ENCODE measurements at regions not wholly inside any gene's neighbourhood (a gene's known extent, or its start where the extent isn't known, plus 50 kb on each side); places are given as distances from the start of the nearest gene placed in this dataset.

DNA sequence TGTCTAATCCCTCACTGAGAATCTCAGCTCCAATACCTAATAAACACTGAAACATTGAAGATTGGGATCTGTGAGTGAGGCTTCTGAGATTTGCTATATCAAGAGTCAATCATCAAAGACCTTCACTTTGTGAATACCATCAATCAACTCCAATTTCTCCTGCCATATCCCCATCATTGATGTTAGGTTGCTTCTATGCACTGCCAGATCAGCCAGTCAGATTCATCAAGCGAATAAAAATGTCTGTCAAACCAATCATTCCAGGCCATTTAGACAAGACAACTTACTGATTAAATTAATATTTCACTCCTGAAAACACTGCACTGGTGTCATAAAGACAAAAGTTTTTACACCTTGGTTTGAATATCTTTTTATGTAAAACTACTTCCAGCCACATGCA lies 1295.5 kb upstream of the LRRTM1 start:
- WGBS, 2 experiments (ENCODE audit: low coverage in 1 of 2, low lambda C conversion rate in 2 of 2, missing lambda C conversion rate in 2 of 2), result 0% methylated on average over 1 of the region's 1 CpG

DNA sequence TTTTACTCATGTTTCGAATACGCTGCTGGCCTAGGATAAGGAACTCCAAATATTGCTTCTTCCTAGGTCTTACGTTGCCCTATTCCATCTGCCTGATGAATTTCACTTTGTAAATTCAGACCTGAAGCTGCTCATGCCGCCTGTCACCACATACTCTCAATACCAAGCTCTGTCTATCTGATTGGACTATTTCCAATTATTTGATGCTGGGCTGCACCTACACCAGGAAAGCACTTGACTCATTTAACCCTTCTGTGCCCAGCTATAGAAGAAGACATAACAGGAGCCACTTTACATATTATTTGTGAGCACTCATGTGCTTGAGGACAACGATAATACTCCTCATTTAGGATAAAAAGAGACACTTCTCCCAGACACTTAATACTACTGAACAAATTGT lies 1293.9 kb upstream of the LRRTM1 start:
- H3K36me3 ChIP-seq (ENCODE audit: low read depth), result no peaks in the 10 kb centered on the region
- no peaks in the 10 kb centered on the region for H3K79me2 ChIP-seq (ENCODE audit: insufficient read depth)
- H3K4me2 ChIP-seq (ENCODE audit: unreplicated experiment), result no peak overlapping the region
- H3K9me2 ChIP-seq (ENCODE audit: insufficient read depth), result no peaks in the 10 kb centered on the region
- 19 to 28% methylated on average over 5 of the region's 5 CpGs for WGBS, 2 experiments (ENCODE audit: low coverage in 1 of 2, low lambda C conversion rate in 2 of 2, missing lambda C conversion rate in 2 of 2)
- H3K4me3 ChIP-seq, result no peak overlapping the region
- in situ Hi-C loops (cut with MboI), result no loop called here
- peaks cover 3% of the 10 kb centered on the region; the same call in 1 of the 2 replicates for H4K20me1 ChIP-seq (ENCODE audit: insufficient read depth)
- no peak overlapping the region for H3K9ac ChIP-seq
- no peak overlapping the region for H2AFZ ChIP-seq
- no peaks in the 10 kb centered on the region for H3F3A ChIP-seq (ENCODE audit: insufficient read depth)
- no peaks in the 10 kb centered on the region for H3K27me3 ChIP-seq (replicated peaks; ENCODE audit: insufficient read depth)
- no peaks in the 10 kb centered on the region for H3K9me3 ChIP-seq (ENCODE audit: low read depth)
- no peaks in the 10 kb centered on the region for H3K4me1 ChIP-seq (ENCODE audit: insufficient read depth)
- TF ChIP-seq EZH2 (IDR thresholded peaks at IDR 0.05; ENCODE audit: insufficient read depth, poor library complexity, severe bottlenecking), result no peak
- TF ChIP-seq EZH2phosphoT487 (IDR thresholded peaks at IDR 0.05; ENCODE audit: insufficient read depth, low read depth), result no peak
- no peak for DNase-seq
- H3K27ac ChIP-seq, result no peak overlapping the region

More for the DNA sequence above, 1295.5 kb upstream of the LRRTM1 start:
- DNase-seq, result no peak
- H3K9me3 ChIP-seq (ENCODE audit: low read depth), result no peaks in the 10 kb centered on the region
- H4K20me1 ChIP-seq (ENCODE audit: insufficient read depth), result peaks cover 3% of the 10 kb centered on the region; the same call in 1 of the 2 replicates
- no peak overlapping the region for H2AFZ ChIP-seq
- no peaks in the 10 kb centered on the region for H3K9me2 ChIP-seq (ENCODE audit: insufficient read depth)
- H3K79me2 ChIP-seq (ENCODE audit: insufficient read depth), result no peaks in the 10 kb centered on the region
- no peaks in the 10 kb centered on the region for H3F3A ChIP-seq (ENCODE audit: insufficient read depth)
- TF ChIP-seq EZH2phosphoT487 (IDR thresholded peaks at IDR 0.05; ENCODE audit: insufficient read depth, low read depth) (no peak), EZH2 (IDR thresholded peaks at IDR 0.05; ENCODE audit: insufficient read depth, poor library complexity, severe bottlenecking) (no peak)
- in situ Hi-C loops (cut with MboI), result no loop called here
- H3K4me2 ChIP-seq (ENCODE audit: unreplicated experiment), result no peak overlapping the region
- no peak overlapping the region for H3K4me3 ChIP-seq
- no peaks in the 10 kb centered on the region for H3K36me3 ChIP-seq (ENCODE audit: low read depth)
- no peaks in the 10 kb centered on the region for H3K4me1 ChIP-seq (ENCODE audit: insufficient read depth)
- no peak overlapping the region for H3K27ac ChIP-seq
- no peak overlapping the region for H3K9ac ChIP-seq
- no peaks in the 10 kb centered on the region for H3K27me3 ChIP-seq (replicated peaks; ENCODE audit: insufficient read depth)

DNA sequence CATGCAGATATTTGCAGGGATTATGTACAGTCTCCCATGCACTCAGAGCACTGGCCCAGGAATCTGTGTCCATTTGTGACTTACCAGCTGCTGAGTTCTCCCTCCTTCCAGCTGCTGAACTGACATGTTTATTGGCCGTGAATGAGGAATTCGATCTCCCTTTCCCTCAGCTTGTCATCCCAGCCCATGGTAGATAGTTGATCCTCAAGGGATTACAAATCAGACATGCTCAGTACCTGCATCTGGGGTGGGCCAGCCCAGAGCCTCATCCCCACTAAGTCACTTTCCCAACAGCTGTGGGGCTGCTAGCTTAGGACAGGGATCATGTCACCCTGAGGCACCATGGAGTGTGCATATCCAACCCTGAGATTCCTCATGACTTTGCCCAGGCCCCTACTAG lies 1284.9 kb upstream of the LRRTM1 start:
- no peaks in the 10 kb centered on the region for H3K9me2 ChIP-seq (ENCODE audit: insufficient read depth)
- peaks cover 5% of the 10 kb centered on the region for H3K9me3 ChIP-seq (ENCODE audit: low read depth)
- WGBS, 2 experiments (ENCODE audit: low coverage in 1 of 2, low lambda C conversion rate in 2 of 2, missing lambda C conversion rate in 2 of 2), result 13 to 21% methylated on average over 2 of the region's 2 CpGs

DNA sequence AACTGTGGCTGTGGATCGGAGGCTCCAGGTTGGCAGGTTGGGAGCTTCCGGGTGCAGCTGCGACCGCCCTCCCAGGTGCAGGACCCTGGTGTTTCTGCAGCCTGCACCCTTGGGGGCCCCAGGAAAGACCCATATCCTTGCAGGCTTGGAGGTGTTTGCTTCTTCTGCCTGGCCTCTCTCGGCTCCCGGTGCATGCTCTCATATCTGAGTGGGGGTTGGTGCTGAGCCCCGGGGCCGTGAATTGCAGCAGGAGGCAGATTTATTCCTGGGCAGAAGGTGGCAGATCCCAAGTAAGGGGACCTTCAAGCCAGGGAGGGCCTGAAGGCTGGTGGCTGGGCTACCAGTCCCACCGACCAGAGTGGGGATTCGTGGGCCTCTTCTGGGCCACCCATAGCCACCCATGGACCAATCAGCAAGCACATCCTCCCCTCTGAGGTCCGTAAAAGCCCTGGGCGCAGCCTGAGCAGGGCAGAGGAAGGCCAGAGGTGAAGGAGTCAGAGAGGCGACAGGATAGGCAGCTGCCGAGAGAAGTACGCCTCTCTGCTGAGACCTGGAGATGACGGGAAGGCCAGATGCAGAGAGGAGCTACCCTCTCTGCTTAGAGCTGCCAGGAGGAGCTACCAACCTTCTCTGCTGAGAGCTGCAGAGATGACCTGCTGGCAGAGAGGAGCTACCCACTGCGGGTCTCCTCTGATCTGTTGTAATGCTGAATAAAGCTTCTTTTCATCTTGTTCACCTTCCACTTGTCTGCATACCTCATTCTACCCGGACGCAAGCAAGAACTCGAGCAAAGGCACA lies 1279.0 kb upstream of the LRRTM1 start:
- Histone ChIP-seq H3K9ac (no peak overlapping the region), H3K9me2 (ENCODE audit: insufficient read depth) (no peaks in the 10 kb centered on the region), H3K79me2 (ENCODE audit: insufficient read depth) (no peaks in the 10 kb centered on the region), H2AFZ (no peak overlapping the region), H3K27me3 (replicated peaks; ENCODE audit: insufficient read depth) (no peaks in the 10 kb centered on the region), H4K20me1 (ENCODE audit: insufficient read depth) (no peaks in the 10 kb centered on the region), H3K27ac (no peak overlapping the region), H3K4me3 (no peak overlapping the region), H3K36me3 (ENCODE audit: low read depth) (no peaks in the 10 kb centered on the region), H3K4me2 (ENCODE audit: unreplicated experiment) (no peak overlapping the region), H3K9me3 (ENCODE audit: low read depth) (no peaks in the 10 kb centered on the region), H3F3A (ENCODE audit: insufficient read depth) (no peaks in the 10 kb centered on the region), H3K4me1 (ENCODE audit: insufficient read depth) (no peaks in the 10 kb centered on the region)
- TF ChIP-seq EZH2 (IDR thresholded peaks at IDR 0.05; ENCODE audit: insufficient read depth, poor library complexity, severe bottlenecking) (no peak), EZH2phosphoT487 (IDR thresholded peaks at IDR 0.05; ENCODE audit: insufficient read depth, low read depth) (no peak)
- DNase-seq, result no peak
- in situ Hi-C loops (cut with MboI), result no loop called here
- 31 to 38% methylated on average over 20 of the region's 20 CpGs for WGBS, 2 experiments (ENCODE audit: low coverage in 1 of 2, low lambda C conversion rate in 2 of 2, missing lambda C conversion rate in 2 of 2)

More for the DNA sequence above, 1284.9 kb upstream of the LRRTM1 start:
- Histone ChIP-seq H3F3A (ENCODE audit: insufficient read depth) (no peaks in the 10 kb centered on the region), H3K4me3 (no peak overlapping the region), H3K79me2 (ENCODE audit: insufficient read depth) (no peaks in the 10 kb centered on the region), H3K27ac (no peak overlapping the region), H3K27me3 (replicated peaks; ENCODE audit: insufficient read depth) (no peaks in the 10 kb centered on the region), H2AFZ (no peak overlapping the region), H3K9ac (no peak overlapping the region), H4K20me1 (ENCODE audit: insufficient read depth) (no peaks in the 10 kb centered on the region), H3K4me2 (ENCODE audit: unreplicated experiment) (no peak overlapping the region), H3K4me1 (ENCODE audit: insufficient read depth) (no peaks in the 10 kb centered on the region), H3K36me3 (ENCODE audit: low read depth) (no peaks in the 10 kb centered on the region)
- in situ Hi-C loops (cut with MboI), result no loop called here
- no peak for TF ChIP-seq EZH2phosphoT487 (IDR thresholded peaks at IDR 0.05; ENCODE audit: insufficient read depth, low read depth)
- no peak for TF ChIP-seq EZH2 (IDR thresholded peaks at IDR 0.05; ENCODE audit: insufficient read depth, poor library complexity, severe bottlenecking)
- DNase-seq, result no peak

Measured in GM23248 (cell line).